ENCODE measurements at regions not wholly inside any gene's neighbourhood (a gene's known extent, or its start where the extent isn't known, plus 50 kb on each side); places are given as distances from the start of the nearest gene placed in this dataset.
"Not testable (repeated sequence)": the region's sequence is repeated elsewhere in the genome, so short reads cannot be mapped to it uniquely, and the experiment has no call there.

GRCh38 chr3:11908981-11909698, 62.5 kb upstream of the TAMM41 start:
- Histone ChIP-seq H3K36me3 (no peaks in the 10 kb centered on the region), H3K9me3 (no peaks in the 10 kb centered on the region), H3K27ac (no peak overlapping the region), H3K4me3 (no peak overlapping the region), H3K27me3 (peaks cover 0 to 12% (median 0%) of the 10 kb centered on the region in 4 donors), H3K4me1 (no peaks in the 10 kb centered on the region)
- TF ChIP-seq POLR2A (IDR thresholded peaks at IDR 0.05) = no peak
- TF ChIP-seq, protein P1, sequence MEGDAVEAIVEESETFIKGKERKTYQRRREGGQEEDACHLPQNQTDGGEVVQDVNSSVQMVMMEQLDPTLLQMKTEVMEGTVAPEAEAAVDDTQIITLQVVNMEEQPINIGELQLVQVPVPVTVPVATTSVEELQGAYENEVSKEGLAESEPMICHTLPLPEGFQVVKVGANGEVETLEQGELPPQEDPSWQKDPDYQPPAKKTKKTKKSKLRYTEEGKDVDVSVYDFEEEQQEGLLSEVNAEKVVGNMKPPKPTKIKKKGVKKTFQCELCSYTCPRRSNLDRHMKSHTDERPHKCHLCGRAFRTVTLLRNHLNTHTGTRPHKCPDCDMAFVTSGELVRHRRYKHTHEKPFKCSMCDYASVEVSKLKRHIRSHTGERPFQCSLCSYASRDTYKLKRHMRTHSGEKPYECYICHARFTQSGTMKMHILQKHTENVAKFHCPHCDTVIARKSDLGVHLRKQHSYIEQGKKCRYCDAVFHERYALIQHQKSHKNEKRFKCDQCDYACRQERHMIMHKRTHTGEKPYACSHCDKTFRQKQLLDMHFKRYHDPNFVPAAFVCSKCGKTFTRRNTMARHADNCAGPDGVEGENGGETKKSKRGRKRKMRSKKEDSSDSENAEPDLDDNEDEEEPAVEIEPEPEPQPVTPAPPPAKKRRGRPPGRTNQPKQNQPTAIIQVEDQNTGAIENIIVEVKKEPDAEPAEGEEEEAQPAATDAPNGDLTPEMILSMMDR (IDR thresholded peaks at IDR 0.05) = no peak
- intact Hi-C loops (cut with DNase I) = no loop called here
- WGBS, 2 donors = 68 to 76% methylated on average over 16 to 21 of the region's 22 CpGs
- no peak for DNase-seq

GRCh38 chr3:11909726-11910125, 63.0 kb upstream of the TAMM41 start:
- no peak for DNase-seq
- 100% methylated on average over 2 of the region's 4 CpGs; no CpG with 5 or more reads in 1 of the 2 donors for WGBS, 2 donors
- TF ChIP-seq, protein P1 (IDR thresholded peaks at IDR 0.05) = no peak
- no peak for TF ChIP-seq POLR2A (IDR thresholded peaks at IDR 0.05)
- Histone ChIP-seq H3K4me1 (no peaks in the 10 kb centered on the region), H3K9me3 (no peaks in the 10 kb centered on the region), H3K4me3 (no peak overlapping the region), H3K36me3 (no peaks in the 10 kb centered on the region), H3K27me3 (peaks cover 0 to 12% (median 0%) of the 10 kb centered on the region in 4 donors), H3K27ac (no peak overlapping the region)
- intact Hi-C loops (cut with DNase I) = no loop called here

- not testable (repeated sequence) for DNase-seq
Measured at GRCh38 chr3:11910216-11910930, 63.7 kb upstream of the TAMM41 start.

DNA sequence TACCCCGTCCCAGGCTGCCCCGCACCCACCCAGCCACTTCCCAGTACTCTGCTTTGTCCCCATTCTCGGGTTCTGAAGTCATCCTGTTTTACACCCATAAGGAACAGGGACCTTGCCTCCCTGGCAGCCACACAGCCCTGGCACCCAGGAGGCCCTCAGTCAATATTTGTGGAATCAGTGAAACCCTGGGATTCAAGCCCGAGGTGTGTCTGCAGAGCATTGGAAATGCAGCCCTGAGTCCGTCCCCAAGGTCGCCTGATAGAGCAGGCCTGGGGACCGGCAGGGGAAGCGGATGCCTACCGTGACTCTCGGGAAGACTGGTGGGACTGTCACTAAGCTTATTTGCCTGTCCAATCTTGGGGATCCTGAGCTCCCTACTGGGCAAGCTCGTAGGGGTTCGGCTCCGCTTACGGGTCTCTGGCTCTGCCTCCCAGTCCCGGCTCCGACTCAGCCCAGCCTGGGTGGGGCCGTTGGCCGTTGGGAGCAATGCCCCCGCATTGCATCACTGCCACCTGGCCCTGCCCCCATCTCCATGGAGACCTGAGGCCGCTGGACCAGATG, 64.4 kb upstream of the TAMM41 start:
- intact Hi-C loops (cut with DNase I) = no loop called here
- H3K27me3 ChIP-seq = peaks cover 0 to 12% (median 0%) of the 10 kb centered on the region in 4 donors
- WGBS, 2 donors = 81% methylated on average over 9 of the region's 20 CpGs; no CpG with 5 or more reads in 1 of the 2 donors
- no peak for DNase-seq
- H3K9me3 ChIP-seq = no peaks in the 10 kb centered on the region
- H3K4me3 ChIP-seq = no peak overlapping the region
- H3K27ac ChIP-seq = no peak overlapping the region
- H3K36me3 ChIP-seq = no peaks in the 10 kb centered on the region
- TF ChIP-seq, protein P1 (IDR thresholded peaks at IDR 0.05) = no peak
- TF ChIP-seq POLR2A (IDR thresholded peaks at IDR 0.05) = no peak
- H3K4me1 ChIP-seq = no peaks in the 10 kb centered on the region

More at GRCh38 chr3:11910216-11910930, 63.7 kb upstream of the TAMM41 start:
- intact Hi-C loops (cut with DNase I); H3K4me3 ChIP-seq; H3K9me3 ChIP-seq; H3K27ac ChIP-seq; H3K36me3 ChIP-seq; H3K4me1 ChIP-seq: not testable (repeated sequence)
- peaks cover 0 to 12% (median 0%) of the 10 kb centered on the region in 4 donors for H3K27me3 ChIP-seq
- WGBS, 2 donors = 72 to 74% methylated on average over 2 of the region's 5 CpGs

- H3K27ac ChIP-seq; H3K36me3 ChIP-seq; DNase-seq; H3K4me3 ChIP-seq; H3K4me1 ChIP-seq; intact Hi-C loops (cut with DNase I); H3K9me3 ChIP-seq: not testable (repeated sequence)
- peaks cover 0 to 12% (median 0%) of the 10 kb centered on the region in 4 donors for H3K27me3 ChIP-seq
- WGBS, 2 donors = 80 to 100% methylated on average over 4 to 6 of the region's 10 CpGs
Measured at GRCh38 chr3:11911887-11912286, 65.2 kb upstream of the TAMM41 start.

GRCh38 chr3:11913316-11913715, 66.6 kb upstream of the TAMM41 start:
- Histone ChIP-seq H3K4me1 (no peaks in the 10 kb centered on the region), H3K36me3 (no peaks in the 10 kb centered on the region), H3K27me3 (peaks cover 0 to 12% (median 0%) of the 10 kb centered on the region in 4 donors), H3K27ac (no peak overlapping the region), H3K9me3 (no peaks in the 10 kb centered on the region), H3K4me3 (no peak overlapping the region)
- WGBS, 2 donors = 81 to 88% methylated on average over 9 to 11 of the region's 14 CpGs
- DNase-seq = no peak
- TF ChIP-seq POLR2A (IDR thresholded peaks at IDR 0.05) = no peak
- TF ChIP-seq, protein P1 (IDR thresholded peaks at IDR 0.05) = no peak
- intact Hi-C loops (cut with DNase I) = no loop called here
